GM21825 (cell line): ENCODE measurements at regions not wholly inside any gene's neighbourhood (a gene's known extent, or its start where the extent isn't known, plus 50 kb on each side); places are given as distances from the start of the nearest gene placed in this dataset.
A peak's percentile ranks its signal among the peaks of the same experiment; 100 is the strongest.
"Not testable (repeated sequence)": the region's sequence is repeated elsewhere in the genome, so short reads cannot be mapped to it uniquely, and the experiment has no call there.

Experiments used
- ATAC-seq: cut with Tn5 transposase; IDR thresholded peaks from one replicate; pipeline ENCODE4 v1.9.1; 2021; ENCODE audit warnings: mild to moderate bottlenecking, moderate library complexity; ENCODE audit not compliant: unreplicated experiment

DNA sequence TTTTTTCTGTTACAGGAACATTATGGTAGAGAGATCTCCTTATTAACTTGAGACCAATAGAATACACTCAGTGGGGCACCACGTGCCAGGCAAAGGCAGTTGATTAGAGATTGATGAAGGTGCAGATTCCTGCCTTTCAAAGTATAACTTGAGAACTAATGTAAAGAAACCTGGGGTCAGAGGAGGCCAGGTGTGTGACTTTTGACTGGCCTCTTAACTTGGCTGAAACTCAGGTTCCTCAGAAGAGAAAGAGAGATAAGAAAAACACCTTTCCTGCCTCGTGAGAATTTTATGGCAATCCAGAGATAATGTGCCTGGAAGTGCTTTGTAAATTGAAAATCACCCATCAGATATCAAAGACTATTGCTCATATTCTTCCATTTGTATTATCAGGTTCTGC is 110.7 kb upstream of the GZMB start:
- no peak for ATAC-seq

DNA sequence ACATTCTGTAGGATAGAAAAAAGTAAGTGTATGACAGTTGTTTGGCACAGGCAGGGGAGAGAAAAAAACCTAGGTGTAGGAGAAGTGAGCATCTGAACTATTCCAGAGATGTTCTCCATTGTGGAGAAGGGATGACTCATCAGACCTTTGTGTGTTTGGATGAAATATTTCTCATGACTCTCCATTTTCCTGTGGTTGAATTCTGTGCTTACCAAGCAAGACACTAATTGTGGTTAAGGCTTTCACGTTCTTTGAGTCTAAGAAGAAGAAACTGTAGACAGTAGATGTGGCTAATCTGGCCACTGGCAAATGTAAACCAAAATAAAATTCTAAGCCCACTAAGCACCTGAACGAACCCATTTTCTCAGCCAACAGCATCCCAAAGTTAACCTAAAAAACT is 107.9 kb upstream of the GZMB start:
- ATAC-seq: no peak

DNA sequence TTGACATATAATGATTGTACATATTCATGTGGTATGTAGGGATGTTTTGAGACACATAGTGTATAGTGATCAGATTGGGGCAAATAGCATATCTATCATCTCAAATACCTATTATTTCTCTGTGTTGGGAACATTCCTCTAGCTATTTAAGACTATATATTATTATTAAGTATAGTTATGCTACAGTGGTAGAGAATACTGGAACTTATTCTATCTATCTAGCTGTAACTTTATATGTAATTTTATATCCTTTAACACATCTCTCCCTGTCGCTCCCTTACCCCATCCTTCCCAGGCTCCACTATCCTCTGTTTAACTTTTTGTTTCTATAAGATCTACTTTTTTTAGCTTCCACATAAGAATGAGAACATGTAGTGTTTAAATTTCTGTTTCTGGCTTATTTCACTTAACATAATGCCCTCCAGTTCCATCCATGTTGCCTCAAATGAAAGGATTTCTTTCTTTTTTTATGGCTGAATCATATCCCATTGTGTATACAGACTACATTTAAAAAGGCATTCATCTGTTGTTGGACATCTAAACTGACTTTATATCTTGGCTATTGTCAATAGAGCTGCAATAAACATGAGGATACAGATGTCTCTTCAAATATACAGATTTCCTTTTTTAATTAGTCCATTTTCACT is 102.1 kb upstream of the GZMB start:
- ATAC-seq: no peak

DNA sequence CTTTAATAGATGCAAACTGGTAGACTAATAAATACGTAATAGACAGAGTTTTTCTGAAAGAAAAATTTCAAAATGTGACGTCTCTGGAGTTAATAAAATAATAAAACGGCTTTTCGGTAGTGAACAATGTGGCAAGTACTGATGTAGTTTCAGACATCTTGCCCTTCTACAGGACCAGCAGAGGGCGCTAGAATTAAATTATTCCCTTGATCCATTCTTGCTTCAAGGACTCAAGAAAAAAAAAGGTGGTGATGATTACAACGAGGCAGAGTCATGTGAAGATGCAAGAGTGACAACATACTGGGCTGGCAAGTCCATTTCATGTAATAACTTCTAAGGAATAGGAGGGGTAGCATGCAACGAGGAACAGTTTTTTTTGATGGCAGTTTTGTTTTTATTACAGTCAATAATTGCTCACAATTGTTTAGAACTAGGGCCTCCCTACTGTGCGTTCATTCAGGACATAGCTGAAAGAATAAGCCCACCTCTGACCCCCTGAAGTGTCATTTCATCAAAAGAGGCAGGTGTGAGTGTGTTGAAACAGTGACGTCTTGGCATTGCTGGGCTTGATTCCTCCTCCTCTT is 101.0 kb upstream of the GZMB start:
- no peak for ATAC-seq

DNA sequence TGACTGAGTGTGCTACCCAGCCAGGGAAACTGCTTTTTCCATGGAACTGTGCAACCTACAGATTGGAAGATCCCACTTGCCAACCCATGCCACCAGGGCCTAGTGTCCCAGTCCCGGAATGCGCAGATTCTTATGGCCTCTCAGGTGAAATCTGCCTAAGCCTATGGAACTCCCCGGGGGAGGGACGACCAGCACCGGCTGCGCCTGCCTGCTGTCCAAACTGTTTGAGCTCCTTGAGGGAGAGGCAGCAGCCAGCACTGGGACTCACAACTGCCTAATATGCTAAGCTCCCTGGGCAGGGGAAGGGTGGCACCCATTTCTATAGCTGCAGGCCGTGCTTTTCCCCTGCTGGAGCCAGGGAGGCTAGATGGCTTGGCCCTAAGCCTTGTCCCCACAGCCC is 92.5 kb upstream of the GZMB start:
- ATAC-seq: no peak

DNA sequence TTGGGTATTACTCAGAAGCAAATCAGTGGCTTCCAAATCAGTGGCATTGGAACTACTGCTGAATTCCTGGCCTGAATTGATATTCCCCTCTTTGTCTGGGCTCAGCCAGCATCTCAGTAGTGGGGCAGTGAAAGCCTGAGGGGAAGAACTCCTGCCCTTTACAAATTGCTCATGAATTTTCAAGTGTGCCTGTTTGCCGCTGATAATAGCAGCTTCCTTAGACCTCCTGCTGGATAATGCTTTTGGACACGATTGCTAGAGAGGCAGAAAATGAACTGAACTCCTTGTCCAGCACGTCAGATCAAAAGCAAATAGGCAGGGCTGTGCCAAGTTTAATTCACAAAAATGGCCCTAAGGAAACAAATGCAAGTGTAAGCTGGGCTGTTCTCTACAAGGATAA is 91.3 kb upstream of the GZMB start:
- ATAC-seq: no peak

DNA sequence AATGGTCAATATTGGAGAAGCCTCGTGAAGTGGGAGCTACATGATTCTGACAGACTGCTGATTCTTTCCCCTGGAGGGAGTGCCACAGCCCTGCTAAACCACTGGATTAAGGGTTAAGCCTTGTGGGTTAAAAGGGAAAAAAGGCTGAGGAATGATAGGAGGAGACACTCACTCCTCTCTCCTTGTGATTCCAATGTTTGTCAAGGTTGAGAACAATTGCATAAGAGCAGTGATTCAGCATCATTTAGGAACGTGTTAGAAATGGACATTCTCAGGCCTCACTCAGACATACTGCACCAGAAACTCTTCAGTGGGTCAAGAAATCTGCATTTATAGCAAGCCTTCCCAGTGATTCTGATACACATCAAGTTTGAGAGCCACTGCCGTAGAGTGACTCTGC is 87.8 kb upstream of the GZMB start:
- ATAC-seq: no peak

DNA sequence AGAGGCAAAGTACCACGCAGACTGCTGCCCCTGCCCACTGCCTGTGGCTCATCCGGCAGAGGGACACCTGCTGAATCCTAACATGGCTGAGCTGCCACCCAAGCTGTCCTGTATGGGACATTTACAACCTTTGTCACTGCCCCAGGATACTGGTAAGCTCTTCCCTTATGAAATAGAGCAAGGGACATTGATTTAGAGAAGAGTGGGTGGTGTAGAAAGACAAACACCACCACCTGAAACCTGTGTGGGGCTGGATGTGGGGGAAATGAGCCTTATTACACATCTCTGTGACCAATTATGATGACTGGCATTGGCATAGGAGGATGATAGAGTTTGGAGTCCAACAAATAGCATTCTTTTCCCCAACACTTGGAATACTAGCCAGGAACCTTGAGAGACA is 81.2 kb upstream of the GZMB start:
- ATAC-seq: no peak

DNA sequence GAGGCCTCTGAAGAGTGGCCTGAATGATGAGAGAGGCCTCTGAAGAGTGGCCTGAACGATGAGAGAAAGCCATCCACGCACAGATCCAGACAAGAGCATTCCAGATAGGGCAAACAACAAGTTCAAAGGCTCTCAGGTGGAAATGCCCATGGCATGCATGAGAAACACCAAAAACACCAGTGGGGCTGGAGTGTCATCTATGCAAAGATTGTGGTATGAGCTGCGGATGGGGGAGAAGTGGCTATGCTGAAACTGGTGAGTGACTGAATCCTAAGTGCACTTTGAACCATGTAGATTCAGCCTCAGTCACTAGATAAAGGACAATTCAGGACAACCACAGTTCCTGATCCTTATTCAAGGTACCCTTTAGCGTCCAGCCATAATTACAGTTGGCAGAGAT is 79.4 kb upstream of the GZMB start:
- ATAC-seq: no peak

DNA sequence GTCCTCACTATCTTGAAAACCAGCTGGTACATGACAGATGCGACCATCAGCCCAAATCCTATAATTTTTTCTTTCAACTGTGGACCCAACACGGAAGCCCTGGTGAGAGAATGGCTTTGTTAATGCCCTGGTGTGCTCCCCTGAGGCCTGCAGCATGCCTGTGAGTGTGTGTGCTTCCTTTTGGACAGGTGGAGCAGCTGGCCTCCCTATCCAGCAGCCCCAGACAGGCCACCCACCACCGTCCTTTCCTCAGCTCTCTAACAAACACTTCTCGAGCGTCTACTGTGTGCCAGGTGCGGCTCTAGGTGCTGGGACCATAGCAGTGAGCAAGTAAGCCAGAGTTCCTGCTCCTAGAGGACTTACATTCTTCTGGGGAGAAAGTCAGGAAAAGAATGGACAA is 78.9 kb upstream of the GZMB start:
- no peak for ATAC-seq

DNA sequence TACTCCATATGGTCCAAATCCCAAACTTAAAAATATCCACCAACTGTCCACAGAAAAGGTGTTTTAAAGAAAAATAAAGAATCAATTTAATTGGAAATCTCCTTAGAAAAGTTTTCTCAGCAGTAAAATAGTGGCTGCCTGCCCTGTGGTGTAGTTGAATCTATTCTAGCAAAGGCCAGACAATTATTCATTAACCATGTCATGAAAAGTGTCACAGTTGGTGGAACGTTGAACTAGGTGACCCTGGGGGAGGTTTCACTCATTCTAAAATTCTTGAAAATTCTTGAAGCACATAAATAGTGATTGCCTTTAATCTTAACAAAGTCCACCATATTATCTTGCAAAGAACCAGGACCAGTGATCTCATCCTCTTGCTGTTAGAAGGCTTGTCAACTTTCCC is 78.4 kb upstream of the GZMB start:
- ATAC-seq: no peak

DNA sequence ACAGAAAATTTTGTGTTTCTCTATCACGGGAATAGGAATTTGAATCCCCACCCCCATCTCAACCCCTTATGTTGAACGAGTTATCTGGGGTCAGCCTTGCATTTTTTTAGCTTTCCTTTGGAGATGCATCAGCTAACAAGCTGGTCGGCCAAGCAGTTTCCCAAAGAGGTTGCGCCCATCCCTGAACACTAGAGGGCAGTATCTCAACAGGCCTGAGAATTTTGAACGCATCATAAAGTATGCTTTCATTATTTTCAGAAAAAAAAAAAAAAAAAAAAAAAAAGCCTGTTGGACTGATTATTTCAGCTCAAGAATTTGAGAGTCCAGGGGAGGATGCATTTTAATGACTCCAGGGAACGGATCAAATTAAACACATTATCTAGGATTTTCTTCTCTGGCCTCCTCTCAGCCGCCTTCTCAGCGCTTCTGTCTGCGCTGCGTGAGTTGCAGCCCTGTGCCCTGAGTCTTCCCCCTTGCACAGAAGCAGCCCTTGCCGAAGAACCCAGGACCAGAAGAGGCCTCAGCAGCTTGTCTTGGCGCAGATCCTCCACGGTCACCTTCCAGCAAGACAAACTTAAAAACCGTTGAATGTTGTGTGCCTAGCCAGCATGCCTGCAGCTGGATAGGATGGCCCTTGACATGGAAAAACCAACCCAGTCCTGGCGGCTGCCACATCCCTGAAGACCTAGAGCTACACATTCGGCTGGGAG is 76.6 kb upstream of the GZMB start:
- no peak for ATAC-seq

DNA sequence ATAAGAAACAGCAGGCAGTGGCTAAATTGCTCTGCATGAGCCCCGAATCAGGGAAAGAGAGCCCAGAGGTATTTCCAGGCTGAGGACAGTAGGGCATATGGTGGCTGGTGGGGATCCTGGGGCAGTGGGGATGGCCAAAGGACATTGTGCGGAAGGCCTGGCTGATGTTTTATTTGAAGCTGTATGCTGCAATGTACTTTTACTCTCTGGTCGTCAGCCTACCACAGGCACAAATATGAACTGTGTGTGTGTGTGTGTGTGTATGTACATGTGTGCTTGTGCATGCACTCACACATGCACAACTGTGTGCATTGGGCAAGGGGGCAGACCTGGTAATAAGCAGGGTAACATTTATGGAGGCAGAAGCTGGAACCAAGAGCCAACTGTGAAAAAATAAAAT is 74.7 kb upstream of the GZMB start:
- ATAC-seq: no peak

DNA sequence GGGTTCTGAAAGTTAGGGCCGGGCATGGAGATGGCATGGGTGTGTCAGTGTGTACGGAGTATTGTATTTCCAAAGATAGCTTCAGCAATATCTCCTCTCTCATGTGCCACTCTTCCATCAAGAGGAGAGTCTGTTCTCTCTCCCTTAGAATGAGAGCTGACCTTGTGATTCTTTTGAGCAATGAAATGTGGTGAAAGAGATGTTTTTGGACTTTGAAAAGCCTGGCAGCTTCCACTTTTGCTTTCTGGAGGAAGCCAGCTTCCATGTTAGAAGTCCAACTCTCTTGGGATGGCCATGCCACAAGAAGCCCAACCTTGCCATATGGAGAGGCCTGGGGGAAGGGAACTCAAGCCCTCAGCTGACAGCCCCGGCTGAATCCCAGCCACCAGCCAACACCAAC is 72.4 kb upstream of the GZMB start:
- ATAC-seq: no peak

DNA sequence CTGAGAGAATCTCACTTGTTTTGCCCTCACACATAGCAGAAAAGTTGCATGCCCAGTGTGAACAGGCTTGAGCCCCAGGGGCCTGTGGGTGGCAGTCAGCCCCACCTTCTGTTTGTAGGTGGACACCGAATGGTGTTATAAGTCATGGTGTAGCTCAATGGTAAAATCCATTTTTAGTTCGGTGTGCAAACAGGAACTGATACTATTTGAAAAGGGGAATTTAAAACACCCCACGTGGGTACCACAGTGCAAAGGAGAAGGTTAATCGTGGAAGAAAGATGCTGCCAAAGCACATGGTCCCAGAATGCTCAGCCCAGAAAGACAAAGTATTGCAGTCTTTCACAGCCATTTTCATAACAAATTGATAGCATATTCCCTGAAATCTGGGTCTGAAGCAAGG is 71.8 kb upstream of the GZMB start:
- peak; percentile 83 for ATAC-seq

DNA sequence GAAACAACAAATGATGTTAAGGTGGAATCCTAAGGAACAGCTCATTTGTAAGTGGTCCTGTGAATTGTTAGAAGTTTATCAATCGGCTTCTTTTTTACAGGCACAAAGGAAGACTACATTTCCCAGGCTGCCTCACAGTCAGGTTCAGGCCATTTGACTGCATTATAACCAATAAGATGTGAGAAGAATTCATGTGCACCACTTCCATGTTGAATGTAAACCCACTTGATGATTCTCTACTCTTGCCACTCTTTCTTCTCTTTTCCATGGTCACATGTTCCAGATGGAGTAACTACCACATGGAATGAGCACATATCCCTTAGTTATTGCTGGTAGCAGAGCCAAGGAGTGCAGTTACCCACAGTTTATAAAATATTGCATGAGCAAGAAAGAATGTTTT is 67.1 kb upstream of the GZMB start:
- ATAC-seq: no peak

DNA sequence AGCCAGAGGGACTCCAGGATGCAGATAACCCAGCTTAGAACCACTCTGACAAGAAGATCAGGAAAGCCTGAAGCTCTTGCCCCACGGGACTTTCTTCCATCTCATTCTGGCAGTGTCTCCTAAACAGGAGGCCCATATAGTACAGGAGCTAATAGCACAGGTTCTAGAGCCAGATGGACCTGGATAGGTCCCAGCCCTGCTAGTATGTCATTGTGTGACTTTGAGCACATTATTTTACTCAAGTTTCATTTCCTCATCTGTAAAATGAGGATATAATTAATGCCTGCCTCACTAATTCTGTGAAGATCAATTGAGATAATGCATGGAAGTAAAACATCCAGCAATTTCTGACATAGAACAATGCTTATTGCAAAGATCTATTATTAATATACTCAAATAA is 66.5 kb upstream of the GZMB start:
- no peak for ATAC-seq

DNA sequence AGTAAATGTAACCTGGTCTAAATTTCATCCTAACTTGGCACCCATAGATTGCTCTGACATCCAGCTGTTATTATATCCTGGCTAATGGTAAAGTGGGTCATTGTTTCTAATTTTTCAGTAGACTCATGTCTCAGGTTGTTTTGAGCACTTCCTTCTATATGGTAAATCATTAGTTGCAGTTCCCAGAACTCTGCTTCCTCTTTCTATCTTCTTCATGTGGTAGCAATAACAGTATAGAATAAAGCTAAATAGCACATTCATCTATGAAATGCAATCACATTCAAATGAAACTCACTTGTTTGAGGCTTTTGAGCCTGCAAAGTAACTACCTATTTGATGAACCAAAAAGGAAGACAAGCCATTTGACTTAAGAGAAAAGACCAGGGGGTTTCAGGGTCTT is 65.1 kb upstream of the GZMB start:
- peak; percentile 68 for ATAC-seq

DNA sequence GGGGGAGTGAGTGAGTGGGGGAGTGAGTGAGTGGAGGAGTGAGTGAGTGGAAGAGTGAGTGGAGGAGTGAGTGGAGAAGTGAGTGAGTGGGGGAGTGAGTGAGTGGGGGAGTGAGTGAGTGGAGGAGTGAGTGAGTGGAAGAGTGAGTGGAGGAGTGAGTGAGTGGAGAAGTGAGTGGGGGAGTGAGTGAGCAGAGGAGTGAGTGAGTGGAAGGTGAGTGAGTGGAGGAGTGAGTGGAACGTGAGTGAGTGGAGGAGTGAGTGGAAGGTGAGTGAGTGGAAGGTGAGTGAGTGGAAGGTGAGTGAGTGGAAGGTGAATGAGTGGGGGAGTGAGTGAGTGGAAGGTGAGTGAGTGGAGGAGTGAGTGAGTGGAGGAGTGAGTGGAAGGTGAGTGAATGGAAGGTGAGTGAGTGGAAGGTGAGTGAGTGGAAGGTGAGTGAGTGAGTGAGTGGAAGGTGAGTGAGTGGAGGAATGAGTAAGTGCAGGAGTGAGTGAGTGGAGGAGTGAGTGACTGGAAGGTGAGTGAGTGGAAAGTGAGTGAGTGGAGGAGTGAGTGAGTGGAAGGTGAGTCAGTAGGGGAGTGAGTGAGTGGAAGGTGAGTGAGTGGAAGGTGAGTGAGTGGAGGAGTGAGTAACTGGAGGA is 62.4 kb upstream of the GZMB start:
- ATAC-seq: not testable (repeated sequence)

DNA sequence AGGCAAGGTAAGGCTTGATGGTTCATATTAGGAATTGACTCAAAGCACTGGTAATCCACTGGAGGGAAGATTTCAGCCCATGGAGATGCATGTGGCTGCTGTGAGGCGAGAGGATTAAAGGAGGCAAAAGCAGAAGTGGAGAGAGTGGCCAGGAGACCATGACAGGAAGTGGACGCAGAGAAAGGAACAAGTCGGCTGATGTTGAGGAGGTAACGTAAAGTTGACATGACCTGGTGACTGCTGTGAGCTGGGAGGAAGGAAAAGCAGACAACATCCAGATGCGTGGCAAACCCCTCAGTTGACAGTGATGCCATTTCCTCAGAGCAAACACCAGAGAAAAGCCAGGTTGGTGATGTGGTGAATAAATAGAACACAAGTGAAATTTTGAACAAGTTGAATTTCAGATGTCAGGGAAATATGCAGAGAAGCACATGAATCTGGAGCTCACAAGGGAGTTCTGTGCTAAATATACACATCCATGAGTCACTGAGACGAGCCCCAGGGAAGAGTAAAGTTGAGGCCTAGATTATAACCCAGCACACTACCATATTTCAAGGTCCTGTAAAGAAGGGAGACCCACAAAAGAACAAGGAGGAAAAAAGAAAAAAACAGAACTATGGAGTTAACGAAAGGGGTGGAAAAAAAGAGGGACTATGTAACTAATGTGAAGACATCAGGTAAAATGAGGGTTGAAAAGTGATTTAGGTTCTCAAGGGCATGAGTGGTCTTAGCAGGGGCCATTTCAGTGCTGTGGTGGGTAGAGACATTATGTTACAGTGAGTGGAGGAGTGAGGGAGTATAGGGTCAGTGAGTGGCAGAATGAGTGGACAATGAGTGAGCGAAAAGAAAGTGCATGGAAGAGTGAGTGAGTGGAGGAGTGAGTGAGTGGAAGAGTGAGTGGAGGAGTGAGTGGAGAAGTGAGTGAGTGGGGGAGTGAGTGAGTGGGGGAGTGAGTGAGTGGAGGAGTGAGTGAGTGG is 61.6 kb upstream of the GZMB start:
- ATAC-seq: peak; percentile 48

DNA sequence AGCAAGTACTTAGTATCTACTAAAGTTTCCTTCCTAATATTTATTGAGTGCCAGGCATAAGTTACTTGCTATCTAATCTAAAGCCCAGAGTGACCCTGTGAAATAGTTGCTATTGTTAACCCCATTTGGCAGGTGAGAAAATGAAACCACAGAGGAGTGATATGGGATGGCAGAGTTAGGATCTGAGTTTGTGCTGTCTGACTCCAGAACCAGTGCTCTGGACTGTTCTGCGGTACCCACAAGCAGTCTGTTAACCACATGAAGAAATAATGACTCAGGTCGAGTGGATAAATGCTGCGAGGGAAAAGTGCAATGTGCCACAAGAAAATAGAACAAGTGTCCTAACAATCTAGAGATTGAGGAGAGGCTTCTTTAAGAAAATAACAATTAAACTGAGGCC is 60.7 kb upstream of the GZMB start:
- no peak for ATAC-seq
